ENCODE measurements at regions not wholly inside any gene's neighbourhood (a gene's known extent, or its start where the extent isn't known, plus 50 kb on each side); places are given as distances from the start of the nearest gene placed in this dataset.
"Not testable (repeated sequence)": the region's sequence is repeated elsewhere in the genome, so short reads cannot be mapped to it uniquely, and the experiment has no call there.

- H3K9me3 ChIP-seq (ENCODE audit: control insufficient read depth, insufficient read depth, low read length): no peaks in the 10 kb centered on the region
Observed at GRCh38 chrX:145990051-145990450, 172.4 kb downstream of the SLITRK2 start.

GRCh38 chrX:146006637-146007036 lies 189.0 kb downstream of the SLITRK2 start:
- H3K79me2 ChIP-seq (ENCODE audit: control insufficient read depth, low read length): no peaks in the 10 kb centered on the region
- no peaks in the 10 kb centered on the region for H3K36me3 ChIP-seq (ENCODE audit: control insufficient read depth, low read length)
- H3K4me2 ChIP-seq (ENCODE audit: low read length): no peak overlapping the region
- no peaks in the 10 kb centered on the region for H3F3A ChIP-seq (ENCODE audit: control insufficient read depth, insufficient read depth)
- TF ChIP-seq CTCF (IDR thresholded peaks at IDR 0.05; ENCODE audit: low read depth, low read length, poor library complexity, severe bottlenecking) (no peak), EZH2phosphoT487 (IDR thresholded peaks at IDR 0.05; ENCODE audit: borderline replicate concordance, low read length) (no peak)
- H4K20me1 ChIP-seq (ENCODE audit: control insufficient read depth, insufficient read depth, low read depth, low read length): no peaks in the 10 kb centered on the region
- H3K9me3 ChIP-seq (ENCODE audit: control insufficient read depth, insufficient read depth, low read length): no peaks in the 10 kb centered on the region
- no peak overlapping the region for H3K4me3 ChIP-seq (ENCODE audit: low read length)
- no peak overlapping the region for H3K27ac ChIP-seq (ENCODE audit: low read depth, low read length)
- H3K4me1 ChIP-seq (ENCODE audit: control insufficient read depth, low read length): no peaks in the 10 kb centered on the region
- no peaks in the 10 kb centered on the region for H3K9me2 ChIP-seq (replicated peaks; ENCODE audit: control insufficient read depth, low read length)
- H3K27me3 ChIP-seq (ENCODE audit: control insufficient read depth, low read length): no peaks in the 10 kb centered on the region

More at GRCh38 chrX:145990051-145990450, 172.4 kb downstream of the SLITRK2 start:
- TF ChIP-seq CTCF (IDR thresholded peaks at IDR 0.05; ENCODE audit: low read depth, low read length, poor library complexity, severe bottlenecking) (no peak), EZH2phosphoT487 (IDR thresholded peaks at IDR 0.05; ENCODE audit: borderline replicate concordance, low read length) (no peak)
- Histone ChIP-seq H3K4me1 (ENCODE audit: control insufficient read depth, low read length) (no peaks in the 10 kb centered on the region), H3K36me3 (ENCODE audit: control insufficient read depth, low read length) (no peaks in the 10 kb centered on the region), H4K20me1 (ENCODE audit: control insufficient read depth, insufficient read depth, low read depth, low read length) (no peaks in the 10 kb centered on the region), H3K9me2 (replicated peaks; ENCODE audit: control insufficient read depth, low read length) (no peaks in the 10 kb centered on the region), H3K4me2 (ENCODE audit: low read length) (no peak overlapping the region), H3K27me3 (ENCODE audit: control insufficient read depth, low read length) (no peaks in the 10 kb centered on the region), H3K27ac (ENCODE audit: low read depth, low read length) (no peak overlapping the region), H3F3A (ENCODE audit: control insufficient read depth, insufficient read depth) (no peaks in the 10 kb centered on the region), H3K79me2 (ENCODE audit: control insufficient read depth, low read length) (no peaks in the 10 kb centered on the region), H3K4me3 (ENCODE audit: low read length) (no peak overlapping the region)

GRCh38 chrX:146036000-146036399 lies 218.4 kb downstream of the SLITRK2 start:
- no peak for TF ChIP-seq CTCF (IDR thresholded peaks at IDR 0.05; ENCODE audit: low read depth, low read length, poor library complexity, severe bottlenecking)
- no peak for TF ChIP-seq EZH2phosphoT487 (IDR thresholded peaks at IDR 0.05; ENCODE audit: borderline replicate concordance, low read length)
- Histone ChIP-seq H3K27me3 (ENCODE audit: control insufficient read depth, low read length) (no peaks in the 10 kb centered on the region), H3K36me3 (ENCODE audit: control insufficient read depth, low read length) (no peaks in the 10 kb centered on the region), H3K9me2 (replicated peaks; ENCODE audit: control insufficient read depth, low read length) (no peaks in the 10 kb centered on the region), H3K4me1 (ENCODE audit: control insufficient read depth, low read length) (no peaks in the 10 kb centered on the region), H3K4me2 (ENCODE audit: low read length) (no peak overlapping the region), H4K20me1 (ENCODE audit: control insufficient read depth, insufficient read depth, low read depth, low read length) (no peaks in the 10 kb centered on the region), H3K4me3 (ENCODE audit: low read length) (no peak overlapping the region), H3K79me2 (ENCODE audit: control insufficient read depth, low read length) (no peaks in the 10 kb centered on the region), H3F3A (ENCODE audit: control insufficient read depth, insufficient read depth) (no peaks in the 10 kb centered on the region), H3K9me3 (ENCODE audit: control insufficient read depth, insufficient read depth, low read length) (no peaks in the 10 kb centered on the region), H3K27ac (ENCODE audit: low read depth, low read length) (no peak overlapping the region)

GRCh38 chrX:146041741-146042140 lies 224.1 kb downstream of the SLITRK2 start:
- H4K20me1 ChIP-seq (ENCODE audit: control insufficient read depth, insufficient read depth, low read depth, low read length): no peaks in the 10 kb centered on the region
- H3K4me3 ChIP-seq (ENCODE audit: low read length): no peak overlapping the region
- no peaks in the 10 kb centered on the region for H3K27me3 ChIP-seq (ENCODE audit: control insufficient read depth, low read length)
- H3K27ac ChIP-seq (ENCODE audit: low read depth, low read length): no peak overlapping the region
- no peaks in the 10 kb centered on the region for H3F3A ChIP-seq (ENCODE audit: control insufficient read depth, insufficient read depth)
- H3K9me2 ChIP-seq (replicated peaks; ENCODE audit: control insufficient read depth, low read length): no peaks in the 10 kb centered on the region
- no peaks in the 10 kb centered on the region for H3K4me1 ChIP-seq (ENCODE audit: control insufficient read depth, low read length)
- H3K36me3 ChIP-seq (ENCODE audit: control insufficient read depth, low read length): no peaks in the 10 kb centered on the region
- H3K4me2 ChIP-seq (ENCODE audit: low read length): no peak overlapping the region
- TF ChIP-seq CTCF (IDR thresholded peaks at IDR 0.05; ENCODE audit: low read depth, low read length, poor library complexity, severe bottlenecking) (no peak), EZH2phosphoT487 (IDR thresholded peaks at IDR 0.05; ENCODE audit: borderline replicate concordance, low read length) (no peak)
- H3K79me2 ChIP-seq (ENCODE audit: control insufficient read depth, low read length): no peaks in the 10 kb centered on the region
- no peaks in the 10 kb centered on the region for H3K9me3 ChIP-seq (ENCODE audit: control insufficient read depth, insufficient read depth, low read length)

- H3F3A ChIP-seq (ENCODE audit: control insufficient read depth, insufficient read depth); H3K27me3 ChIP-seq (ENCODE audit: control insufficient read depth, low read length); H3K79me2 ChIP-seq (ENCODE audit: control insufficient read depth, low read length); H3K36me3 ChIP-seq (ENCODE audit: control insufficient read depth, low read length); H4K20me1 ChIP-seq (ENCODE audit: control insufficient read depth, insufficient read depth, low read depth, low read length); H3K9me3 ChIP-seq (ENCODE audit: control insufficient read depth, insufficient read depth, low read length); H3K27ac ChIP-seq (ENCODE audit: low read depth, low read length); H3K4me3 ChIP-seq (ENCODE audit: low read length); H3K4me1 ChIP-seq (ENCODE audit: control insufficient read depth, low read length); H3K4me2 ChIP-seq (ENCODE audit: low read length); H3K9me2 ChIP-seq (replicated peaks; ENCODE audit: control insufficient read depth, low read length): not testable (repeated sequence)
Observed at GRCh38 chrX:146046011-146046715, 228.5 kb downstream of the SLITRK2 start.
